Fibroblast of lung (primary cell): ENCODE measurements at regions not wholly inside any gene's neighbourhood (a gene's known extent, or its start where the extent isn't known, plus 50 kb on each side); places are given as distances from the start of the nearest gene placed in this dataset.

Source experiments
- CTCF ChIP-seq, 2 donors: IDR thresholded peaks in 1 of 2; conservative IDR thresholded peaks in 1 of 2; 1 replicate in 1 of 2; 2 replicates in 1 of 2; pipeline ENCODE4 v1.5.1; 2011 to 2012; ENCODE audit warnings: low read length in 2 of 2, control low read depth in 1 of 2, inconsistent platforms in 1 of 2, low read depth in 1 of 2, mild to moderate bottlenecking in 1 of 2
- EZH2 ChIP-seq: IDR thresholded peaks from 2 replicates; pipeline ENCODE4 v1.5.1; 2012; ENCODE audit warnings: low read length, control low read depth, mild to moderate bottlenecking; ENCODE audit errors: missing control alignments

- TF ChIP-seq CTCF (conservative IDR thresholded peaks at IDR 0.05 in 1 of 2, IDR thresholded peaks at IDR 0.05 in 1 of 2; ENCODE audit: low read depth in 1 of 2, low read length in 2 of 2), result no peak
- no peak for TF ChIP-seq EZH2
These were observed 167.1 kb downstream of the SNX19 start for GRCh38 chr11:130749216-130749615.
